Putamen (tissue), 1 donor: ENCODE measurements at regions not wholly inside any gene's neighbourhood (a gene's known extent, or its start where the extent isn't known, plus 50 kb on each side); places are given as distances from the start of the nearest gene placed in this dataset.

Experiments used
- DNase-seq: peaks from one replicate; pipeline ENCODE4 v3.0.0-alpha.2; 2016; ENCODE audit warnings: low spot score

GRCh38 chr1:2916706-2917105 lies 104.6 kb upstream of the ACTRT2 start:
- no peak for DNase-seq

GRCh38 chr1:2917284-2917683 lies 104.0 kb upstream of the ACTRT2 start:
- no peak for DNase-seq

- no peak for DNase-seq
Observed at GRCh38 chr1:2918441-2918840, 102.8 kb upstream of the ACTRT2 start.

GRCh38 chr1:2919841-2920240 lies 101.4 kb upstream of the ACTRT2 start:
- no peak for DNase-seq

- DNase-seq: no peak
Observed at GRCh38 chr1:2920421-2921015, 100.7 kb upstream of the ACTRT2 start.

- DNase-seq: no peak
Observed at GRCh38 chr1:2921970-2922686, 99.1 kb upstream of the ACTRT2 start.

GRCh38 chr1:2923351-2923750 lies 97.9 kb upstream of the ACTRT2 start:
- no peak for DNase-seq

GRCh38 chr1:2925291-2925690 lies 96.0 kb upstream of the ACTRT2 start:
- DNase-seq: no peak

GRCh38 chr1:2925918-2926317 lies 95.3 kb upstream of the ACTRT2 start:
- no peak for DNase-seq

GRCh38 chr1:2926447-2927055 lies 94.7 kb upstream of the ACTRT2 start:
- no peak for DNase-seq

GRCh38 chr1:2927393-2928360 lies 93.6 kb upstream of the ACTRT2 start:
- no peak for DNase-seq

GRCh38 chr1:2928366-2929325 lies 92.6 kb upstream of the ACTRT2 start:
- DNase-seq: no peak

GRCh38 chr1:2929335-2929734 lies 91.9 kb upstream of the ACTRT2 start:
- no peak for DNase-seq

- DNase-seq: no peak
Observed at GRCh38 chr1:2930016-2930815, 91.1 kb upstream of the ACTRT2 start.

GRCh38 chr1:2930913-2931723 lies 90.1 kb upstream of the ACTRT2 start:
- no peak for DNase-seq

- DNase-seq: no peak
Observed at GRCh38 chr1:2931724-2932401, 89.4 kb upstream of the ACTRT2 start.

- DNase-seq: no peak
Observed at GRCh38 chr1:2932671-2933350, 88.5 kb upstream of the ACTRT2 start.

- DNase-seq: no peak
Observed at GRCh38 chr1:2933431-2934155, 87.7 kb upstream of the ACTRT2 start.
